Endodermal cell (in vitro differentiated cells): ENCODE measurements at regions not wholly inside any gene's neighbourhood (a gene's known extent, or its start where the extent isn't known, plus 50 kb on each side); places are given as distances from the start of the nearest gene placed in this dataset.

Source experiments
- DNase-seq: peaks from one replicate; pipeline ENCODE4 v3.0.0-alpha.2; 2017
- H3K27ac ChIP-seq: 2 replicates; pipeline ENCODE4 v1.5.1; 2013; ENCODE audit warnings: mild to moderate bottlenecking, low read depth, low read length, moderate library complexity
- H3K27me3 ChIP-seq: 2 replicates; pipeline ENCODE4 v1.6.1; 2013; ENCODE audit warnings: mild to moderate bottlenecking, low read length, moderate library complexity; ENCODE audit not compliant: insufficient read depth, control insufficient read depth, poor library complexity, severe bottlenecking
- H3K36me3 ChIP-seq: 2 replicates; pipeline ENCODE4 v1.7.0; 2013; ENCODE audit warnings: mild to moderate bottlenecking, low read length, moderate library complexity; ENCODE audit not compliant: control insufficient read depth, insufficient read depth
- H3K4me1 ChIP-seq: one replicate; pipeline ENCODE4 v1.7.0; 2013; ENCODE audit warnings: low read length; ENCODE audit not compliant: control insufficient read depth, insufficient read depth
- H3K4me3 ChIP-seq: 2 replicates; pipeline ENCODE4 v1.5.1; 2013; ENCODE audit warnings: mild to moderate bottlenecking, low read length, moderate library complexity
- H3K9ac ChIP-seq: 2 replicates; pipeline ENCODE4 v1.6.1; 2013; ENCODE audit warnings: mild to moderate bottlenecking, low read length, moderate library complexity; ENCODE audit not compliant: poor library complexity, severe bottlenecking; ENCODE audit errors: extremely low read depth
- H3K9me3 ChIP-seq: 2 replicates; pipeline ENCODE4 v1.6.1; 2013; ENCODE audit warnings: mild to moderate bottlenecking, low read length, moderate library complexity; ENCODE audit not compliant: control insufficient read depth
- H3K27ac Mint-ChIP-seq: 2 replicates; pipeline ENCODE4 v1.8.0; 2020; ENCODE audit warnings: mixed read lengths
- H3K27me3 Mint-ChIP-seq: 2 replicates; pipeline ENCODE4 v1.8.0; 2021; ENCODE audit warnings: mild to moderate bottlenecking, mixed read lengths; ENCODE audit not compliant: insufficient read depth
- H3K36me3 Mint-ChIP-seq: 2 replicates; pipeline ENCODE4 v1.8.0; 2020; ENCODE audit warnings: low read depth, mixed read lengths
- H3K4me1 Mint-ChIP-seq: 2 replicates; pipeline ENCODE4 v1.8.0; 2020; ENCODE audit warnings: mixed read lengths
- H3K4me3 Mint-ChIP-seq: 2 replicates; pipeline ENCODE4 v1.8.0; 2020; ENCODE audit warnings: mild to moderate bottlenecking, moderate library complexity, mixed read lengths
- H3K9me3 Mint-ChIP-seq: 2 replicates; pipeline ENCODE4 v1.8.0; 2020; ENCODE audit warnings: mild to moderate bottlenecking, mixed read lengths
- WGBS, 2 experiments: methylation state at CpG; one replicate each; pipeline versions ENCODE4 v1.1.5 to v1.1.7; 2013; ENCODE audit warnings: missing lambda C conversion rate in 2 of 2, mixed read lengths in 1 of 2; ENCODE audit not compliant: insufficient coverage in 1 of 2, insufficient read length in 1 of 2; 5-methylcytosine and 5-hydroxymethylcytosine counted together
- TF ChIP-seq, protein P1 (sequence below): fragments of 200-600 bp; sonication (generic); conservative IDR thresholded peaks from 2 replicates; pipeline ENCODE4 v1.5.0; 2021; ENCODE audit warnings: antibody characterized with exemption, mild to moderate bottlenecking

DNA sequence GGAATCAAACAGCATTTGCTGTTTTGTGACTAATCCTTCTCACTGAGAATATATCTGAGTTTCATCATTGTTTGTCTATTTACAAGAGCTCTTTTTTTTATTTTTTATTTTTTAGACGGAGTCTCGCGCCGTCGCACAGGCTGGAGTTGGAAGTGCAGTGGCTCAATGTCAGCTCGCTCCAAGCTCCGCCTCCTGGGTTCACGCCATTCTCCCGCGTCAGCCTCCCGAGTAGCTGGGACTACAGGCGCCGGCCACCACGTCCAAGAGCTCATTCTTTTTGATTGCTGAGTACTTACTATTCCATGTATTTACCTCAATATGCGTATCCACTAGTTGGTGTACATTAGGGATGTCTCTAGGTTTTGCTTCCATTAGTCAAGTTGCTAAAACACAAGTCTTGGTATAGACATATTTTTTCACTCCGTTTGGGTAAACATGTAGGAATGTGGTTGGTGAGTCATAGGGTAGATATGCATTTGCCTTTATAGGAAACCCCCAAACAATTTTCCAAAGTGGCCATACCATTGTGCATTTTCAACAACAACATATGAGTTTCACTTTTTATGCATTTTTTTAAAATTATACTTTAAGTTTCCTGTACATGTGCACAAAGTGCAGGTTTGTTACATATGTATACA, 1005.0 kb upstream of the CDH10 start:
- no peaks in the 10 kb centered on the region for H3K36me3 ChIP-seq
- H3K27ac ChIP-seq, result no peak overlapping the region
- H3K4me1 Mint-ChIP-seq, result no peaks in the 10 kb centered on the region
- no peak overlapping the region for H3K4me3 Mint-ChIP-seq
- no peak overlapping the region for H3K27ac Mint-ChIP-seq
- no peak overlapping the region for H3K9ac ChIP-seq
- H3K36me3 Mint-ChIP-seq, result no peaks in the 10 kb centered on the region
- no peaks in the 10 kb centered on the region for H3K27me3 ChIP-seq
- no peaks in the 10 kb centered on the region for H3K27me3 Mint-ChIP-seq
- H3K4me1 ChIP-seq, result no peaks in the 10 kb centered on the region
- DNase-seq, result no peak
- H3K9me3 Mint-ChIP-seq, result peaks cover 24% of the 10 kb centered on the region
- TF ChIP-seq, protein P1, sequence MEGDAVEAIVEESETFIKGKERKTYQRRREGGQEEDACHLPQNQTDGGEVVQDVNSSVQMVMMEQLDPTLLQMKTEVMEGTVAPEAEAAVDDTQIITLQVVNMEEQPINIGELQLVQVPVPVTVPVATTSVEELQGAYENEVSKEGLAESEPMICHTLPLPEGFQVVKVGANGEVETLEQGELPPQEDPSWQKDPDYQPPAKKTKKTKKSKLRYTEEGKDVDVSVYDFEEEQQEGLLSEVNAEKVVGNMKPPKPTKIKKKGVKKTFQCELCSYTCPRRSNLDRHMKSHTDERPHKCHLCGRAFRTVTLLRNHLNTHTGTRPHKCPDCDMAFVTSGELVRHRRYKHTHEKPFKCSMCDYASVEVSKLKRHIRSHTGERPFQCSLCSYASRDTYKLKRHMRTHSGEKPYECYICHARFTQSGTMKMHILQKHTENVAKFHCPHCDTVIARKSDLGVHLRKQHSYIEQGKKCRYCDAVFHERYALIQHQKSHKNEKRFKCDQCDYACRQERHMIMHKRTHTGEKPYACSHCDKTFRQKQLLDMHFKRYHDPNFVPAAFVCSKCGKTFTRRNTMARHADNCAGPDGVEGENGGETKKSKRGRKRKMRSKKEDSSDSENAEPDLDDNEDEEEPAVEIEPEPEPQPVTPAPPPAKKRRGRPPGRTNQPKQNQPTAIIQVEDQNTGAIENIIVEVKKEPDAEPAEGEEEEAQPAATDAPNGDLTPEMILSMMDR, result no peak
- WGBS, 2 experiments, result 95 to 97% methylated on average over 12 to 16 of the region's 16 CpGs
- H3K9me3 ChIP-seq, result no peaks in the 10 kb centered on the region
- H3K4me3 ChIP-seq, result no peak overlapping the region

DNA sequence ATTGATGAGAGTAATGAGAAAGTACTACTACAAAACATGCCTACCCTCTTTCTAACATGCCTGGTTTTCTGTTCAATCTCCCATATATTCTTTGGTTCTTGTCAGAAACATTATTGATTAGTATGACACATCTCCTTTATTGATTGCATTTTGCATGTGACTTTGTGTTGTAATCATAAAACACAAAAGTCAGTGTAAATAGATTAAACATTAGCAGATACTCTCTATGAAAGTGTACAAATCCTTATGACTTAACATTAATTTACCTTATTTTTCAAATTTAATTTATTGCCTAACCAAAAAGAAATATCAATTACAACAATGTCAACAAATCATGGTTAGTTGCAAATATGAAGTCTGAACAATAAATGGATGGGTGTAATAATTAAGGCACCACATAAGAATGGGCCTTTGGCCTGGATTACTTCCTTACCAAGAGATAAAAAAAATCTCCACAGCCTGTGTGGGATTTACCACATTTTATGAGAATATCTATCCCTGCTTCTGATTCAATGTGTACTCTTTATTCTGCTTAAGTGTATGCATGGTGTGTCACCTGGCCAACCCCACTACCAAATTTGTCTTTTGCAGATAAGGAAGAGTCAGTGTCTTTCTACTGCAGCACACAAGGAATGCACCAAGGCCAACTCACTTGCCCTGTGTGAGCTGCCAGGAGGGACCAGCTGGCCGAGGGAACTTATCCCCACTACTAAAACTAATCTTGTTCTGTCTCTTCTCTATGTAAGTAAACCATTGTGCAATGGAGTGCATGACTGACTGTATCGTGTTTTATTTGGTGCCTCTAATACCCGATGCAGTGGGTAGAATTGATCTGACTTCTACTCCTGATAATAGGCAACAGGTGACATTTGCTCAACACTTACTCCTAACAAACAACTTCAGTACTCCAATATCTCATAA, 1001.9 kb upstream of the CDH10 start:
- no peak overlapping the region for H3K4me3 ChIP-seq
- TF ChIP-seq, protein P1, result no peak
- no peaks in the 10 kb centered on the region for H3K27me3 Mint-ChIP-seq
- no peak for DNase-seq
- no peak overlapping the region for H3K27ac ChIP-seq
- no peaks in the 10 kb centered on the region for H3K4me1 Mint-ChIP-seq
- no peaks in the 10 kb centered on the region for H3K4me1 ChIP-seq
- H3K36me3 Mint-ChIP-seq, result no peaks in the 10 kb centered on the region
- no peak overlapping the region for H3K4me3 Mint-ChIP-seq
- WGBS, 2 experiments, result 94 to 95% methylated on average over 2 to 3 of the region's 3 CpGs
- no peak overlapping the region for H3K9ac ChIP-seq
- H3K9me3 Mint-ChIP-seq, result peaks cover 18% of the 10 kb centered on the region
- no peaks in the 10 kb centered on the region for H3K9me3 ChIP-seq
- H3K27me3 ChIP-seq, result no peaks in the 10 kb centered on the region
- no peaks in the 10 kb centered on the region for H3K36me3 ChIP-seq
- no peak overlapping the region for H3K27ac Mint-ChIP-seq

DNA sequence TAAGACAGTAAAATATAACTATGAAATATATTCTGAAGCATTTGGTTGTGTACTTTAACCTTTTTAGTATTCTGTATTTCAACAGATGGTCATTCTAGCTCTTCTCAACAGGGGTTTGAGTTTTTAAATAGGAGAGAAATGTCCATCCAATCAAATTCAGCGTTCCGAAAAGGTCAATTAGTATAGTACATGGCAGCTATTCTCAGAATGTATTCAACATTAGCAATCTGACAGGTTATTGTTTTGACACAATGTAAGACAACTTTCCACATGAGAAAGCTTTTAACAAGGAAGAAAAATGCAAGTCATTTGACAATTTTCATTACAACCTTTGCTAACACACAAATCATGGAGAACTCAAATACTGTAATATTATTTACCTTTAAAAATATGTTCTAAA, 996.3 kb upstream of the CDH10 start:
- no peaks in the 10 kb centered on the region for H3K9me3 ChIP-seq
- no peak for DNase-seq
- no peaks in the 10 kb centered on the region for H3K27me3 Mint-ChIP-seq
- peaks cover 3% of the 10 kb centered on the region for H3K9me3 Mint-ChIP-seq
- no peak overlapping the region for H3K27ac Mint-ChIP-seq
- no peak overlapping the region for H3K4me3 Mint-ChIP-seq
- WGBS, 2 experiments, result 85 to 92% methylated on average over 2 of the region's 2 CpGs
- no peak overlapping the region for H3K27ac ChIP-seq
- H3K36me3 ChIP-seq, result no peaks in the 10 kb centered on the region
- no peaks in the 10 kb centered on the region for H3K4me1 ChIP-seq
- no peaks in the 10 kb centered on the region for H3K27me3 ChIP-seq
- peaks cover 2% of the 10 kb centered on the region for H3K4me1 Mint-ChIP-seq
- no peaks in the 10 kb centered on the region for H3K36me3 Mint-ChIP-seq
- H3K4me3 ChIP-seq, result no peak overlapping the region
- TF ChIP-seq, protein P1, result no peak
- H3K9ac ChIP-seq, result no peak overlapping the region
